ENCODE measurements at regions not wholly inside any gene's neighbourhood (a gene's known extent, or its start where the extent isn't known, plus 50 kb on each side); places are given as distances from the start of the nearest gene placed in this dataset.

DNA sequence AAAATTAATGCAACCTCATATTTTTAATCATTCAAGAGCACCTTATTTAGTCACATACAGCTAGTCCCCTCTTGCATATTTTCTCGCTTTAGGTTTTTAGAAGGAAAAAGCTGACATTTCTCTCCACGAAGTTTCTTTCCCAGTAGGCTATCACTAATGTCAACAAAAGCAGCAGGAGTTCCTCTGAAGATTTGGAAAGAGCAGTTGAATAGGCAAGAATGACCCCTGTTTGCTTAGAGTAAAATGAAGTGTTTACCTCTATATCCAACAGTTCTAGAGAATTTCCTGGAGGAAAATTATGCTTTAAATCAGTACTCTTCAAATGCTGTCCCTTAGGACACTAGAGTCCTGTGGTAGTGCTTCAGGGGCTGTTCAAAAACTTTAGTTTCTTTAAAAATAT lies 188.1 kb upstream of the PRKD1 start:
- Mint-ChIP-seq H3K4me1 (peaks cover 9% of the 10 kb centered on the region), H3K36me3 (ENCODE audit: low read depth) (no peaks in the 10 kb centered on the region), H3K9me3 (no peaks in the 10 kb centered on the region), H3K27ac (no peak overlapping the region), H3K4me3 (no peak overlapping the region), H3K27me3 (ENCODE audit: insufficient read depth, low read depth, poor library complexity) (peaks cover 2% of the 10 kb centered on the region)
- no peaks in the 10 kb centered on the region for H3K9me2 ChIP-seq (ENCODE audit: insufficient read depth)
- no peaks in the 10 kb centered on the region for H3F3A ChIP-seq (replicated peaks; ENCODE audit: low read depth)
- DNase-seq (ENCODE audit: low spot score) (peak; percentile 63), ATAC-seq (peak; percentile 55)
- H3K27me3 ChIP-seq (ENCODE audit: insufficient read depth), result 0 out of 2 replicates have a peak, but pooled peaks cover 3% of the 10 kb centered on the region
- no peak overlapping the region for H3K4me3 ChIP-seq
- no peaks in the 10 kb centered on the region for H4K20me1 ChIP-seq (replicated peaks; ENCODE audit: insufficient read depth)
- no peak overlapping the region for H3K27ac ChIP-seq (ENCODE audit: low read depth)
- H3K36me3 ChIP-seq (ENCODE audit: insufficient read depth), result no peaks in the 10 kb centered on the region
- H2AFZ ChIP-seq, result no peak overlapping the region
- H3K4me2 ChIP-seq, result no peak overlapping the region
- H3K79me2 ChIP-seq (replicated peaks; ENCODE audit: insufficient read depth), result no peaks in the 10 kb centered on the region
- no peak for TF ChIP-seq ZNF462 (CRISPR knock-in tag; IDR thresholded peaks at IDR 0.05)
- peak; percentile 33; the same call in 1 of the 2 replicates for TF ChIP-seq NANOG (IDR thresholded peaks at IDR 0.05; ENCODE audit: borderline replicate concordance)
- no peak for TF ChIP-seq ZNF114 (CRISPR knock-in tag; IDR thresholded peaks at IDR 0.05)
- H3K4me1 ChIP-seq (ENCODE audit: insufficient read depth), result peaks cover 6% of the 10 kb centered on the region; the same call in 1 of the 2 replicates

DNA sequence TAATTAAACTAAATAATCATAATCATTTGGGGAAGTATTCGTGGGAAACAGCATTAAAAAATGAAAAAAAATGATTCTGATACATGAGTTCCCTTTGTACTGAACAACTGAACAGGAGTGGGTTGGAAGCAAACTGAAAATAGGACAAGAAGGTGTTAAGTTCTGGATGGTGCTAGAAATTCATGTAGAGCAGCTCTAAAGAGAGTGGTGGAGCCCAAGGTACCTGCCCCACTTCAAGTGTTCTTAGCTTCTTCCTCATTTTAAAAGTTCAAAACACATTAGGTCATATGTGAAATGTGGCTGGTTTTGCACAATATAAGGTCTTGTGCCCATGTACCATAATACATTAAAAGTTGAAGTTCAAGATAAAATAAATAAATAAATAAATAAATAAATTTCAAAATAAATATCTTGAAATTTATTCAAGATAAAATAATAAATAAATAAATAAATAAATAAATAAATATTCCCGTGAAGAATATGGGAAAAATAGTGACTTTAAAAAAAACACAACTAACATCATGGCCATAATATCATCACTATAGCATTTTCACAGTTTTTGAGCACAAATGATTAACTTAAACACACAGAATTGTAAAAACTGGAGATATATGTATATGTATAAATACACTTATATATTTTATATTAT lies 191.5 kb upstream of the PRKD1 start:
- no peaks in the 10 kb centered on the region for H3K36me3 Mint-ChIP-seq (ENCODE audit: low read depth)
- no peak overlapping the region for H3K27ac Mint-ChIP-seq
- Histone ChIP-seq H4K20me1 (replicated peaks; ENCODE audit: insufficient read depth) (no peaks in the 10 kb centered on the region), H3K4me3 (no peak overlapping the region), H2AFZ (no peak overlapping the region), H3K79me2 (replicated peaks; ENCODE audit: insufficient read depth) (no peaks in the 10 kb centered on the region), H3K36me3 (ENCODE audit: insufficient read depth) (no peaks in the 10 kb centered on the region), H3K9me2 (ENCODE audit: insufficient read depth) (no peaks in the 10 kb centered on the region), H3K4me2 (no peak overlapping the region), H3K27me3 (ENCODE audit: insufficient read depth) (0 out of 2 replicates have a peak, but pooled peaks cover 3% of the 10 kb centered on the region), H3F3A (replicated peaks; ENCODE audit: low read depth) (no peaks in the 10 kb centered on the region), H3K27ac (ENCODE audit: low read depth) (no peak overlapping the region), H3K4me1 (ENCODE audit: insufficient read depth) (peaks cover 6% of the 10 kb centered on the region; the same call in 1 of the 2 replicates)
- TF ChIP-seq JUNB (IDR thresholded peaks at IDR 0.05; ENCODE audit: unreplicated experiment) (no peak), EZH2phosphoT487 (IDR thresholded peaks at IDR 0.05; ENCODE audit: unreplicated experiment) (no peak), STAT1 (IDR thresholded peaks at IDR 0.05; ENCODE audit: unreplicated experiment) (no peak), EZH2 (IDR thresholded peaks at IDR 0.05; ENCODE audit: low read depth, unreplicated experiment) (no peak), POLR2AphosphoS5 (IDR thresholded peaks at IDR 0.05; ENCODE audit: low read depth) (no peak)
- TF ChIP-seq, protein P1, sequence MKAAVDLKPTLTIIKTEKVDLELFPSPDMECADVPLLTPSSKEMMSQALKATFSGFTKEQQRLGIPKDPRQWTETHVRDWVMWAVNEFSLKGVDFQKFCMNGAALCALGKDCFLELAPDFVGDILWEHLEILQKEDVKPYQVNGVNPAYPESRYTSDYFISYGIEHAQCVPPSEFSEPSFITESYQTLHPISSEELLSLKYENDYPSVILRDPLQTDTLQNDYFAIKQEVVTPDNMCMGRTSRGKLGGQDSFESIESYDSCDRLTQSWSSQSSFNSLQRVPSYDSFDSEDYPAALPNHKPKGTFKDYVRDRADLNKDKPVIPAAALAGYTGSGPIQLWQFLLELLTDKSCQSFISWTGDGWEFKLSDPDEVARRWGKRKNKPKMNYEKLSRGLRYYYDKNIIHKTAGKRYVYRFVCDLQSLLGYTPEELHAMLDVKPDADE (IDR thresholded peaks at IDR 0.05), result no peak
- DNase-seq (ENCODE audit: low spot score) (no peak), ATAC-seq (no peak)
- no peaks in the 10 kb centered on the region for H3K27me3 Mint-ChIP-seq (ENCODE audit: insufficient read depth, low read depth, poor library complexity)
- no peak overlapping the region for H3K4me3 Mint-ChIP-seq
- H3K9me3 Mint-ChIP-seq, result no peaks in the 10 kb centered on the region
- peaks cover 9% of the 10 kb centered on the region for H3K4me1 Mint-ChIP-seq

Measured in GM23338 (cell line).